Stimulated activated naive CD8-positive, alpha-beta T cell treated with anti-CD3 and anti-CD28 coated beads, Interleukin-15, Interleukin-2, amounts not matched to agents 100 ng/mL and 50 ng/mL, for 24 hours (primary cell): ENCODE measurements at regions not wholly inside any gene's neighbourhood (a gene's known extent, or its start where the extent isn't known, plus 50 kb on each side); places are given as distances from the start of the nearest gene placed in this dataset.
A peak's percentile ranks its signal among the peaks of the same experiment; 100 is the strongest.

ENCODE experiments used
- H3K27ac Mint-ChIP-seq: one replicate; pipeline ENCODE4 v1.8.0; 2021; ENCODE audit warnings: mild to moderate bottlenecking, mixed read lengths
- H3K27me3 Mint-ChIP-seq: one replicate; pipeline ENCODE4 v1.8.0; 2021; ENCODE audit warnings: mixed read lengths
- H3K36me3 Mint-ChIP-seq: one replicate; pipeline ENCODE4 v1.8.0; 2021; ENCODE audit warnings: low read depth, mixed read lengths
- H3K4me1 Mint-ChIP-seq: one replicate; pipeline ENCODE4 v1.8.0; 2021; ENCODE audit warnings: low read depth, mixed read lengths
- H3K4me3 Mint-ChIP-seq: one replicate; pipeline ENCODE4 v1.8.0; 2021; ENCODE audit warnings: mild to moderate bottlenecking, mixed read lengths
- H3K9me3 Mint-ChIP-seq: one replicate; pipeline ENCODE4 v1.8.0; 2021; ENCODE audit warnings: mixed read lengths

DNA sequence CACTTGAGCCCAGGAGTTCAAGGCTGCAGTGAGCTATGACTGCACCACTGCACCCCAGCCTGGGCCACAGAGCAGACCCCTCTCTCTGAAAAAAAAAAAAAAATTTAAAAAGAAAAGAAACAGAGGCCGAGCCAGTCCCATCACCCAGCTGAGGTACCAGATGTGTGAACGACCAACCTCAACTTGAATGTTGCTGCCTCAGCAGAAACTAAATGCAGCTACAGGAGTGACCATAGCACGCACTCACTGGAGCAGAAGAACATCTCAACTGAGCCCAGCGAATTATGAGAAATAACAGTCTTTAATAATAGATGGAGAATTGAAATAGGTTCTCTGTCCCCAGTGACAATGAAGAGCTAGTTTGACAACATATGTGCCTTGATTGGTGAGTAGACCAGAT is 53.1 kb upstream of the ST8SIA6 start:
- Mint-ChIP-seq H3K9me3 (peaks cover 9% of the 10 kb centered on the region), H3K27ac (no peak overlapping the region), H3K4me1 (peaks cover 38% of the 10 kb centered on the region), H3K4me3 (no peak overlapping the region), H3K36me3 (no peaks in the 10 kb centered on the region), H3K27me3 (no peaks in the 10 kb centered on the region)

DNA sequence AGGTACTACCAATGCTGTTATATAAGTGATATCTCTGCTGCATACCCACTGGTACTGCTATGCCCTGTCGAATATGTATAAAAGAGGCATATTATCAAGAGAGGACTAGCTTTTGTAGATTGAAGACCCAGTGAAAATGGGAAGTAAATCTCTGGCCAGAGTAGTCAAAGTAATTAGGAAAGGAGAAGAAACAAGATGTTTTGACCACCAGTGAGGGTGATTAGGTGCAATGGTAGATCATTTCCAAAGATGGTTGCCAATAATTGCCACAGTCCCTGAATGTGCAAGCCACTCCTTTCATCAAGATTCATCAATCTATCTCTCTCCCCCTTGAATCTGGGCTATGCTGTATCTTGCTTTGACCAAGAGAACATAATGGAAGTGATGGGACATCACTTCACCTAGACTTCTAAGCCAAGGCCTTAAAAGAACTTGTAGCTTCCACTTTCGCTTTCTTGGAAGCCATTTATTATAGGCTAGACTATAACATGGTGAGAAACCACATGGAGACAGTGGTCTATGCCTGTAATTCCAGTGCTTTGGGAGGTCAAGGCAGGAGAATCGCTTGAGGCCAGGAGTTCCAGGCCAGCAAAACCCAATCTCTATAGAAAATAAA is 52.6 kb upstream of the ST8SIA6 start:
- no peak overlapping the region for H3K27ac Mint-ChIP-seq
- peaks cover 9% of the 10 kb centered on the region for H3K9me3 Mint-ChIP-seq
- H3K4me1 Mint-ChIP-seq: peaks cover 33% of the 10 kb centered on the region
- H3K4me3 Mint-ChIP-seq: no peak overlapping the region
- H3K36me3 Mint-ChIP-seq: no peaks in the 10 kb centered on the region
- H3K27me3 Mint-ChIP-seq: no peaks in the 10 kb centered on the region

DNA sequence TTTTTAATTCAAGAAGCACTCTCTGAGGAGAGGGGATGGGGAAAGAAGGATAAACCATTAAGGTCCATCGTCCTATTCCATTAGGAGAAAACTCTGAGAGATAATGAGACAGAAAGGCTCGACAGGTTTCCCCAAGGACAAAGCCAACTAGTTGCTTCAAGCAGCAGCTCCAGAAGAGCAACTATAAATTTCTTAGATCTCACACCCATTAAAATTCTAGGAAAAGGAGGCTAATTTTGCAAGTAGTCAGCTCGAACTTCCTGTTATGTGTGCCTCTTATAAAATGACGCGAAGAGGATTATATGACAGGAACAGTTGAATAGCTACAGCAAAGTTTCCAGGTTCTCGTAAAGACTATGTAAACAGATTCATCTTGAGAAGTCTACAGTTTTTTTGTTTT is 52.0 kb upstream of the ST8SIA6 start:
- Mint-ChIP-seq H3K4me1 (peaks cover 29% of the 10 kb centered on the region), H3K9me3 (peaks cover 9% of the 10 kb centered on the region), H3K36me3 (no peaks in the 10 kb centered on the region), H3K27ac (peak overlapping the region; percentile 45), H3K4me3 (no peak overlapping the region), H3K27me3 (no peaks in the 10 kb centered on the region)

GRCh38 chr10:17504547-17505245 is 50.3 kb upstream of the ST8SIA6 start:
- Mint-ChIP-seq H3K4me3 (no peak overlapping the region), H3K9me3 (peaks cover 9% of the 10 kb centered on the region), H3K4me1 (peaks cover 20% of the 10 kb centered on the region), H3K27ac (no peak overlapping the region), H3K27me3 (no peaks in the 10 kb centered on the region), H3K36me3 (no peaks in the 10 kb centered on the region)
